Forelimb muscle (tissue), 1 donor: ENCODE measurements at regions not wholly inside any gene's neighbourhood (a gene's known extent, or its start where the extent isn't known, plus 50 kb on each side); places are given as distances from the start of the nearest gene placed in this dataset.
"Not testable (repeated sequence)": the region's sequence is repeated elsewhere in the genome, so short reads cannot be mapped to it uniquely, and the experiment has no call there.

Source experiments
- DNase-seq: peaks from one replicate; pipeline ENCODE4 v3.0.0-alpha.2; 2013; ENCODE audit warnings: low read depth

GRCh38 chr3:139199421-139200010, 144.3 kb upstream of the MRPS22 start:
- no peak for DNase-seq

- DNase-seq: no peak
Measured at GRCh38 chr3:139201446-139202225, 142.2 kb upstream of the MRPS22 start.

- no peak for DNase-seq
Measured at GRCh38 chr3:139202226-139202958, 141.4 kb upstream of the MRPS22 start.

GRCh38 chr3:139202959-139203349, 140.9 kb upstream of the MRPS22 start:
- no peak for DNase-seq

GRCh38 chr3:139203752-139204151, 140.1 kb upstream of the MRPS22 start:
- DNase-seq: no peak

- DNase-seq: no peak
Measured at GRCh38 chr3:139204728-139205127, 139.1 kb upstream of the MRPS22 start.

GRCh38 chr3:139213936-139214335, 129.9 kb upstream of the MRPS22 start:
- no peak for DNase-seq

GRCh38 chr3:139216958-139217357, 126.9 kb upstream of the MRPS22 start:
- no peak for DNase-seq

- DNase-seq: no peak
Measured at GRCh38 chr3:139217633-139218032, 126.2 kb upstream of the MRPS22 start.

GRCh38 chr3:139218046-139218445, 125.8 kb upstream of the MRPS22 start:
- DNase-seq: no peak

- no peak for DNase-seq
Measured at GRCh38 chr3:139219463-139219862, 124.4 kb upstream of the MRPS22 start.

GRCh38 chr3:139222100-139222657, 121.6 kb upstream of the MRPS22 start:
- DNase-seq: no peak

GRCh38 chr3:139225548-139225947, 118.3 kb upstream of the MRPS22 start:
- DNase-seq: no peak

GRCh38 chr3:139226731-139227130, 117.1 kb upstream of the MRPS22 start:
- no peak for DNase-seq

- DNase-seq: no peak
Measured at GRCh38 chr3:139227165-139227564, 116.7 kb upstream of the MRPS22 start.

GRCh38 chr3:139227827-139228226, 116.0 kb upstream of the MRPS22 start:
- no peak for DNase-seq

GRCh38 chr3:139230391-139230790, 113.4 kb upstream of the MRPS22 start:
- DNase-seq: no peak

- no peak for DNase-seq
Measured at GRCh38 chr3:139231555-139232281, 112.1 kb upstream of the MRPS22 start.

- DNase-seq: not testable (repeated sequence)
Measured at GRCh38 chr3:139232341-139232740, 111.5 kb upstream of the MRPS22 start.

GRCh38 chr3:139234491-139234890, 109.3 kb upstream of the MRPS22 start:
- DNase-seq: no peak

- no peak for DNase-seq
Measured at GRCh38 chr3:139235192-139235591, 108.6 kb upstream of the MRPS22 start.

GRCh38 chr3:139236336-139236735, 107.5 kb upstream of the MRPS22 start:
- DNase-seq: no peak
